Activated naive CD8-positive, alpha-beta T cell (primary cell): ENCODE measurements at regions not wholly inside any gene's neighbourhood (a gene's known extent, or its start where the extent isn't known, plus 50 kb on each side); places are given as distances from the start of the nearest gene placed in this dataset.

Source experiments
- H3K27ac Mint-ChIP-seq: one replicate; pipeline ENCODE4 v1.8.0; 2021; ENCODE audit warnings: mixed read lengths
- H3K27me3 Mint-ChIP-seq: one replicate; pipeline ENCODE4 v1.8.0; 2021; ENCODE audit warnings: mixed read lengths
- H3K36me3 Mint-ChIP-seq: one replicate; pipeline ENCODE4 v1.8.0; 2021; ENCODE audit warnings: mixed read lengths
- H3K4me1 Mint-ChIP-seq: one replicate; pipeline ENCODE4 v1.8.0; 2021; ENCODE audit warnings: low read depth, mixed read lengths
- H3K4me3 Mint-ChIP-seq: one replicate; pipeline ENCODE4 v1.8.0; 2021; ENCODE audit warnings: mild to moderate bottlenecking, mixed read lengths
- H3K9me3 Mint-ChIP-seq: one replicate; pipeline ENCODE4 v1.8.0; 2021; ENCODE audit warnings: low read depth, mixed read lengths

- H3K36me3 Mint-ChIP-seq = no peaks in the 10 kb centered on the region
- no peaks in the 10 kb centered on the region for H3K9me3 Mint-ChIP-seq
- H3K4me1 Mint-ChIP-seq = peaks cover 39% of the 10 kb centered on the region
- no peaks in the 10 kb centered on the region for H3K27me3 Mint-ChIP-seq
- H3K27ac Mint-ChIP-seq = no peak overlapping the region
- H3K4me3 Mint-ChIP-seq = no peak overlapping the region
These were observed 593.5 kb downstream of the BCOR start for GRCh38 chrX:39504227-39504626.

- Mint-ChIP-seq H3K4me3 (no peak overlapping the region), H3K36me3 (no peaks in the 10 kb centered on the region), H3K9me3 (no peaks in the 10 kb centered on the region), H3K27ac (no peak overlapping the region), H3K27me3 (no peaks in the 10 kb centered on the region), H3K4me1 (peaks cover 37% of the 10 kb centered on the region)
These were observed 592.9 kb downstream of the BCOR start for GRCh38 chrX:39504850-39505259.

DNA sequence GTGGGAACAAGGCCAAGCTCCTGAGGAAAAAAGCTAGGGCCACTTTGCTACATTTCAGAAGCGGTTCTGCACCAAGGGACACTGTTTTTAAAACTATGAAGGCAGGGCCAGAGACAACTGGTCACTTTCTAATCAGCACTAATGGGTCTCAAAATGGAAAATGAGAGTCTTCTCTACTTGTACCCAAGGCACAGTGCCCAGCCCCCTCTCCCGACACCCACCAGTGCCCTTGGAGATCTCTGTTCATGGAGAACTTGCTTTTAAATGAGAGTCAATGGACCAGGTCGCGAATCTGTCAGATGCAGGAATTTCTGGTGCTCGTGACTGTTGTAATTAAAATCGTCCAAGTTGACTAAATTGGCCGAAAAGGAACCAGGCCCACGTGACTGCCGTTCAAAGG is 591.6 kb downstream of the BCOR start:
- Mint-ChIP-seq H3K4me3 (no peak overlapping the region), H3K27ac (no peak overlapping the region), H3K9me3 (no peaks in the 10 kb centered on the region), H3K27me3 (no peaks in the 10 kb centered on the region), H3K36me3 (no peaks in the 10 kb centered on the region), H3K4me1 (peaks cover 32% of the 10 kb centered on the region)

- Mint-ChIP-seq H3K9me3 (no peaks in the 10 kb centered on the region), H3K27ac (no peak overlapping the region), H3K27me3 (no peaks in the 10 kb centered on the region), H3K36me3 (no peaks in the 10 kb centered on the region), H3K4me1 (peaks cover 32% of the 10 kb centered on the region), H3K4me3 (no peak overlapping the region)
These were observed 590.7 kb downstream of the BCOR start for GRCh38 chrX:39507034-39507433.

DNA sequence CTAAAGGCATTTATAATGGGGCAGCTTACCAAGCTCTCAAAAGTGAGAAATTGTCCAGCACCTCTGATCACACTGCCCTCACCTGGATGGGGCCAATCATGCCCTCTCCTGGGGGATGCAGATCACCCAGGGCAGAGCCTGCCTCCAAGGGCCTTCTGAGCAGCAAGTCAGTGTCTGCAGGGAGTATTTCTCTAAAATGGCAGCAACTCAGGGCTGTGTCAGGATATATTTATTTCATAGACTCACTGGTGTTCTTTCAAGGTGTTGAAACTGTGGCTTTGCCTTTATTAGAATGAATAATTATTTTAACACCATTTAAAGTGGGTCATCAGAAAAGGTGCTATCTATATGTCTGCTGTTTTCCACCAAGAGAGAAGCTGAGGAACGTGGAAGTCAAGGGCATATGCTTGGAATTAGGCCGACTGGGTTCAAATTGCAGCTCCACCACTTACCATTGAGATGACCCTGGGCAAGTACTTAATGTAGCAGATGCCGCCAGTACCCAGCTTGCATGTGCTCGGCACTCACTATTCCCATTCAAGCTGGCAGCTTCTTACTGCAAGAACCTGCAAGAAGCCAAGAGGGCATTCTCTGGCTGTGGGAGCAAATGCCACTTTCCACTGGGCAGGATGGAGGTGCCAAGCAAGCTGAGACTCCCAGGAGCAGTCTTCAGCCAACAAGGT is 590.0 kb downstream of the BCOR start:
- Mint-ChIP-seq H3K36me3 (no peaks in the 10 kb centered on the region), H3K9me3 (no peaks in the 10 kb centered on the region), H3K27ac (no peak overlapping the region), H3K27me3 (no peaks in the 10 kb centered on the region), H3K4me1 (peaks cover 32% of the 10 kb centered on the region), H3K4me3 (no peak overlapping the region)

GRCh38 chrX:39508300-39508692 is 589.5 kb downstream of the BCOR start:
- peak overlapping the region; percentile 68 for H3K27ac Mint-ChIP-seq
- H3K4me3 Mint-ChIP-seq = peak overlapping the region; percentile 1
- no peaks in the 10 kb centered on the region for H3K27me3 Mint-ChIP-seq
- no peaks in the 10 kb centered on the region for H3K36me3 Mint-ChIP-seq
- H3K9me3 Mint-ChIP-seq = no peaks in the 10 kb centered on the region
- H3K4me1 Mint-ChIP-seq = peaks cover 32% of the 10 kb centered on the region

DNA sequence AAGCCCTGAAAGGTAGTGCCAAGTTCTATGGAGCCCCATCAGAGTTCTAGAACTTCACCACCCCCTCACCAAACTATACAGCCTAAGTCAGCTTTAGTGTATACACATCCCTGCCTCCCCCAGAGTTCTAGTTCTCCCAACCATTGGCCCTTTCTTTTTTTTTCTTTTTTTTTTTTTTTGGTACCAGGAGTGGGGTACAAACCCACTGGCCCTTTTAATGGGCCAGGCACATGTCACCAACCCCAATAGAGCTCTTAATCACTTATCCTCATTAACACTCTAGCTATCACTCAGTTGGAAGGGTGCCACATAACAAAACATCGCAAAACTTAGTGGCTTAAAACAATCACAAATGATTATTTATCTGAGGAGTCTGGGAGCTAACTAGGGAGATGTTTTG is 588.6 kb downstream of the BCOR start:
- Mint-ChIP-seq H3K27ac (no peak overlapping the region), H3K27me3 (no peaks in the 10 kb centered on the region), H3K9me3 (no peaks in the 10 kb centered on the region), H3K36me3 (no peaks in the 10 kb centered on the region), H3K4me3 (no peak overlapping the region), H3K4me1 (peaks cover 30% of the 10 kb centered on the region)

DNA sequence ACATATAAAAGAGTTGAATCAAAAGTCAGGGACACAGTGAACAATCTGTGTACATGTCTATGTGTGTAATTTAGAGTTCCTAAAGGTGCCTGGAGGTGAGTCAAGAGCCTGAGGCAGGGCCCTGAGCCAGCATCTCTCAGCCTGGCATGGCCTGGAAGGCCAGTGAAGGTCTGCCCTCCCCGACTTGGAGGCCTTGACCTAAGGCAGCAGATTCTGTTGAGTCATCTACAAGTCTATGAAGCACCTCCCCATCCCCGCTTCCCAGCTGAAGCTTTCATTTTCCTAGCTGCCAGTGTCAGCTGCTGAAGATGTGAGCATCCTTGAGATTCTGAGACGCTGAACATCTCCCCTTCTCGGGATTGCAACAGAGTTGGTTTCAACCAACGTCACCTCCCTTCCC is 583.9 kb downstream of the BCOR start:
- Mint-ChIP-seq H3K9me3 (no peaks in the 10 kb centered on the region), H3K27me3 (no peaks in the 10 kb centered on the region), H3K27ac (no peak overlapping the region), H3K36me3 (no peaks in the 10 kb centered on the region), H3K4me1 (peaks cover 5% of the 10 kb centered on the region), H3K4me3 (no peak overlapping the region)

- Mint-ChIP-seq H3K4me3 (no peak overlapping the region), H3K36me3 (no peaks in the 10 kb centered on the region), H3K27me3 (no peaks in the 10 kb centered on the region), H3K27ac (no peak overlapping the region), H3K9me3 (no peaks in the 10 kb centered on the region), H3K4me1 (no peaks in the 10 kb centered on the region)
These were observed 583.0 kb downstream of the BCOR start for GRCh38 chrX:39514801-39515200.

GRCh38 chrX:39516427-39516841 is 581.3 kb downstream of the BCOR start:
- no peaks in the 10 kb centered on the region for H3K9me3 Mint-ChIP-seq
- no peaks in the 10 kb centered on the region for H3K4me1 Mint-ChIP-seq
- H3K4me3 Mint-ChIP-seq = no peak overlapping the region
- H3K27ac Mint-ChIP-seq = no peak overlapping the region
- no peaks in the 10 kb centered on the region for H3K27me3 Mint-ChIP-seq
- H3K36me3 Mint-ChIP-seq = no peaks in the 10 kb centered on the region

- Mint-ChIP-seq H3K9me3 (no peaks in the 10 kb centered on the region), H3K27ac (no peak overlapping the region), H3K27me3 (no peaks in the 10 kb centered on the region), H3K36me3 (no peaks in the 10 kb centered on the region), H3K4me1 (no peaks in the 10 kb centered on the region), H3K4me3 (no peak overlapping the region)
These were observed 579.2 kb downstream of the BCOR start for GRCh38 chrX:39518476-39519029.

- H3K27ac Mint-ChIP-seq = no peak overlapping the region
- H3K36me3 Mint-ChIP-seq = no peaks in the 10 kb centered on the region
- no peaks in the 10 kb centered on the region for H3K27me3 Mint-ChIP-seq
- H3K4me3 Mint-ChIP-seq = no peak overlapping the region
- no peaks in the 10 kb centered on the region for H3K4me1 Mint-ChIP-seq
- H3K9me3 Mint-ChIP-seq = no peaks in the 10 kb centered on the region
These were observed 578.7 kb downstream of the BCOR start for GRCh38 chrX:39519030-39519488.

- Mint-ChIP-seq H3K4me1 (no peaks in the 10 kb centered on the region), H3K9me3 (no peaks in the 10 kb centered on the region), H3K27me3 (no peaks in the 10 kb centered on the region), H3K36me3 (no peaks in the 10 kb centered on the region), H3K27ac (no peak overlapping the region), H3K4me3 (no peak overlapping the region)
These were observed 578.0 kb downstream of the BCOR start for GRCh38 chrX:39519566-39520301.

DNA sequence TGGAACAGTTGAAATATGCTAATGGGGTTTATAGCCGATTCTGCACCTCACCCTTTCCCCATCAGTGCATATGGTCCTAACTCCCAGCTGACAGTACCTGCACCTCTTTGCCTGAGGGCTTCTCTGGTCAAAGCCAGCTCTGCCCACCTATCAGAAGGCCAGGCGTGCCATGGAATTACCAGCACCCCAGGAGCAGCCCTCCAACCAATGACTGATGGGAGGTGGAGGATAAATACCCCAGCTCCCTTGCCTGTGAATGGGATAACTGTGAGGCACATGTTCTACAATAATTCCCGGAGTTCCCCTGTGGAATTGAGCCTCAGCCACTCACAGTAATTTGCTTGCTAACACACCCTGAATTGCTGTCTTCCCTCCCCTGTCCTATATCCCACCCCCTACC is 572.0 kb downstream of the BCOR start:
- Mint-ChIP-seq H3K9me3 (no peaks in the 10 kb centered on the region), H3K27me3 (no peaks in the 10 kb centered on the region)

GRCh38 chrX:39527025-39527424 is 570.7 kb downstream of the BCOR start:
- H3K9me3 Mint-ChIP-seq = no peaks in the 10 kb centered on the region
- H3K27ac Mint-ChIP-seq = no peak overlapping the region
- no peaks in the 10 kb centered on the region for H3K27me3 Mint-ChIP-seq
- no peaks in the 10 kb centered on the region for H3K36me3 Mint-ChIP-seq
- H3K4me3 Mint-ChIP-seq = no peak overlapping the region
- no peaks in the 10 kb centered on the region for H3K4me1 Mint-ChIP-seq

More for the DNA sequence above, 572.0 kb downstream of the BCOR start:
- Mint-ChIP-seq H3K4me1 (no peaks in the 10 kb centered on the region), H3K36me3 (no peaks in the 10 kb centered on the region), H3K27ac (no peak overlapping the region), H3K4me3 (no peak overlapping the region)
